Limb (tissue), 2 donors: ENCODE measurements at regions not wholly inside any gene's neighbourhood (a gene's known extent, or its start where the extent isn't known, plus 50 kb on each side); places are given as distances from the start of the nearest gene placed in this dataset.
A peak's percentile ranks its signal among the peaks of the same experiment; 100 is the strongest.

Experiments used
- DNase-seq, 2 donors: peaks; one replicate each; pipeline ENCODE4 v3.0.0-alpha.2; 2016; ENCODE audit errors: extremely low spot score in 2 of 2

GRCh38 chr3:178419071-178419470, 117.2 kb upstream of the KCNMB2 start:
- DNase-seq: no peak

DNA sequence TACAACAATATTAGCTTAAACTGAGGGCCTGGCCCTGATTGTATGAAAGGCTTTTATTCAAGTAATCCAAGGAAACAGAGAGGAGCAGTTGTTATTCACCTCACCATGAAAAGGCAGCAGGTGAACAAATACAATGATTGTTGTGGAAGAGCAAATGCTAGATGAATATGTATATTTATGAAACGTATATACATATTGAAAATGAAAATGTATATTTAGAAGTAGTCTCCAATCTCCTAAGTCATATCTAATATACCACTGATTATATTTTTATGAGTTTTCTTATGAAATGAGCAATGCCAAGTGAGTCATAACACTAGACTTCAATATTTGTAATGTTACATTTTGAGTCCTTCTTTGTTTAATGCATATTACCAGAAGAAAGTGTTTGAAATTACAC, 116.2 kb upstream of the KCNMB2 start:
- DNase-seq: no peak

DNA sequence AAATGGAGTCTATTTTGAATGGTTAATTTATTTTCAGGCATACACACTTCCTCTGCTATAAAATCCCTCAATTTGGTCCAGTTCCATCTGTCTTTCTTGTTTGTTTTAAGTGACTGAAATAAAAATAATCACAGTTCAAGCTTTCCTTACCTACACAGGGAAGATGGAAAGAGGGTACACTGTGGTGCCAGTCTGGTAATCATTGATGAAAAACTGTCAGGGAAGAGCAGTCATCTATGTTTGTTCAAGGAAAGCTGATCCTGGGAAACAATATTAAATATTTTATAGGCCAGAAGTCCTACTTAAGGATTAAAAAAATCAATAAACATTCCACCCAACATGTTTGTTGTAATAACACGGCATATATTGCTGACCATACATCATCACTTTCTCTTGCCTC, 115.2 kb upstream of the KCNMB2 start:
- no peak for DNase-seq

DNA sequence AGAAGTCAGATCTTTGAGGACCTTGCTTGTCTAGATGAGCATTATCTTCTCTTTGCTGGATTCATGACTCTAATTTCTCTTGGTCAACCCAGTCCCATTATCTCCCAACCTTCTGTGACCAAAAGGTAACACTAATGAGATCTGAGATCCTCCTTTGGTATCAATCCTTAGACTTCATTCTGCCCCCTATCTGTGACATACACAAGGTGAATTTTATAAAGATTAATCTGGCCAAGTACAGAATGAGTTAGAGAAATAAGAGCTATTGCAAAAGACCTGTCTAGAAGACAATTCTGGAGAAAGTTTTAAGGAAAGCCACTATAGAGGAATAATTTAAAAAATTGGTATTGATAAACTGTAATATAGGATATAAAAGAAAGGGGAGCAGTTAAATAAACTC, 113.8 kb upstream of the KCNMB2 start:
- DNase-seq: no peak

DNA sequence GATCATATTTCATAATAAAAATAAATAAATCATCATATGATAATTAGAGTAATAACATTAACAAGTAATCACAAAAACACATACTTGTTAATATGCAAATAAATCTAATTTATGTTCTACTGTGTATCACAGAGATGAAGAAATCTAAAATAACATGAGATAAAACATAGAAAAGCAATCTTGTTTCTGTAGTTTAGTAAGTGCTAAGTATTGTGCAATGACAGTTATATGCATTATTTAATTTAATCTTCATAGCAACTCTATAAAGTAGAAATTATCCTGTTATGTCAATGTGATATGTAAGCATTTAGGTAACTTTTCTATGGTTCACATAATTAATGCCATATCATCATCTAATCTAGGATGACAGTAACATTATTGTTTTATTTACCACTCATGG, 108.2 kb upstream of the KCNMB2 start:
- DNase-seq: no peak

- DNase-seq: peak in 1 of 2 donors; percentile 62
These were observed 101.9 kb upstream of the KCNMB2 start for GRCh38 chr3:178434206-178434805.

- DNase-seq: no peak
These were observed 100.7 kb upstream of the KCNMB2 start for GRCh38 chr3:178435575-178435974.

DNA sequence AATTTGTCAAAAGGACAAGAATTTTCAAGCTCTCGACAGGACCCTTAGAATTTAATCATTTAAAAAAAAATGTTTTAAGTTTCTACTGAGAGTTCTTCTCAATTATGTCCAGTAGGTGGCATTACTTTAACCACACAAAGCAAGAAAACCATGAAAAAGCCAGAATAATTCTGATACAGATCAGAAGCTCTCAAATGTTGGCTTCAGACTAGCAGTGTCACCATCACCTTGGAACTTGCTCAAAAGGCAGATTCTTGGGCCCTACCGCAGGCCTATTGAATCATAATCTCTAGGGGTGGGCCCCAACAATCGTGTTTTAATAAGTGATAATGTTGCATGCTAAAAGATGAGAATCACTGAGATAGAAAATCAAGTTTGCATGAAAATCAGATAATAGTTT, 99.5 kb upstream of the KCNMB2 start:
- peak in 1 of 2 donors; percentile 66 for DNase-seq

DNA sequence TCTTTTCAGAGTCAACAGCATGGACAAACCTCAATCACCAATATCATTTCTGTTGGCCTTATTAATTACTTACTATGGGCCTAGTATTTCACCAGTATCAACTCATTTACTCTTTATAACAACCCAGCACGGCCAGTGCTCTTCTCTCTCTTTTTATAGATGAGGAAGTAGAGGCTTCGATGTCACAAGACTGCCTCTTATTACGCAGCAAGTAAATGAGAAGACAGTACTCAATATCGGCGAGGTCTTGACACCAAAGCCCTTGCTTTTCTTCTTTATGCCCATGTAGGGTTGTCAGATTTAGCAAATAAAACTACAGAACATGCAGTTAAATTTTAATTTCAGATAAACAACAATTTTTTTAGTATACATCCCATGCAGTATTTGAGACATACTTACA, 99.0 kb upstream of the KCNMB2 start:
- no peak for DNase-seq

DNA sequence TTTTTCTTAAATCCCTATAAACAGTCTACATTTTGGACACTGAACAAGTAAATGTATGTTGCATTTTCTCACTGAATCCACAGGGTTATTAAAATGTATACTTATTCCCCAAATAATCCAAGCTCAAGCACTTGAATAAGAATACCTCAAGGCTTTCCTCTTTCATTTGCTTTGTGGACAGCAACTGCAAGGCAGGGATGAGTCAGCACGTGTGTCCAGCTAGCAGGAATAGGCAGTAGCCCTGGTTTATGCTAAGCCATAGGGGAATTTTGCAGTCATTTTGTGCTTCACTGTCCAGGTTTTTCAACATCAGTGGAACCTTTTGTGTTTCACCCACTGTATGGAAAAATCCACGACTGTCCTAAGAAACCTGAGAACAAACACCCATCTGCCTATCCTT, 96.7 kb upstream of the KCNMB2 start:
- peak in 1 of 2 donors; percentile 19 for DNase-seq

DNA sequence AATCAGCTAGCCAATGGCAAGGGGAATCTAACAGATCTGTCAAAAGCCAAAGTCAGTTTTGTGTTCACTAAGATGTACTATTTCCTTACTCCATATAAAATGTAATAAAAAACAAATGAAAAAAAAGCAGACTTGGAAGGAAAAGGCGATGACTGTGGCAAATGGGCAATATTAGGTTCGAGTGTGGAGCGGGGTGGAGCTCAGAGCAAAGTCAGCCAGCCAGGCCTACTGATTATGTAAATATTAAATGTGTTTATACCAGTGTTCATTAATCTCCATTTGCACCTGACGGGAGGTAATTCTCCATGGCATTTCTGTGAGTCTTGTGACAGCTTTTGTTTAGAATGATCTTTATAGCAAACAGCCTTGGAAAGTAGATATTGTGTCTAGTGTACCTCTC, 96.2 kb upstream of the KCNMB2 start:
- DNase-seq: no peak

DNA sequence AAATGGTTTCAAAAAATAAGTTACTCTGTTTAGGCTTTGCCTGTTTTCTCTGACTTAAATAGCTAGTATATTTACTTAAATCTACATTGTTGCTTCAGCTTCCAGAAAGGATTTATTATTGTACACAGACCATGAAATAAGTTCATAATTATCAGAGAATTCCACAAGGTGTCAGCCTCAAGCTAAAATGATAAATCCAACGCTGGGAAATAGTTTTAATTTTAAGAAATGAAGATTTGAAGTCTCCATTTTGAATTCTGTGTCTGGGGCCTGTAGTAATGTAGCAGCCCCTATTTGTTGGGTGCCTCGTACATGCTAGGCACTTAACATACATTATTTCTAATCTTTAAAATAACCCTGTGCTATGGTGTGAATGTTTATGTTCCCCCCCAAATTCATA, 92.6 kb upstream of the KCNMB2 start:
- DNase-seq: peak in 1 of 2 donors; percentile 17

- DNase-seq: no peak
These were observed 91.1 kb upstream of the KCNMB2 start for GRCh38 chr3:178445139-178445538.

- DNase-seq: peak in 1 of 2 donors; percentile 16
These were observed 90.2 kb upstream of the KCNMB2 start for GRCh38 chr3:178446059-178446458.

- no peak for DNase-seq
These were observed 85.8 kb upstream of the KCNMB2 start for GRCh38 chr3:178450476-178450875.

- no peak for DNase-seq
These were observed 84.4 kb upstream of the KCNMB2 start for GRCh38 chr3:178451799-178452198.

- peak; percentile 43 to 64 for DNase-seq
These were observed 81.5 kb upstream of the KCNMB2 start for GRCh38 chr3:178454726-178455125.

GRCh38 chr3:178455226-178455625, 81.0 kb upstream of the KCNMB2 start:
- peak in 1 of 2 donors; percentile 56 for DNase-seq

DNA sequence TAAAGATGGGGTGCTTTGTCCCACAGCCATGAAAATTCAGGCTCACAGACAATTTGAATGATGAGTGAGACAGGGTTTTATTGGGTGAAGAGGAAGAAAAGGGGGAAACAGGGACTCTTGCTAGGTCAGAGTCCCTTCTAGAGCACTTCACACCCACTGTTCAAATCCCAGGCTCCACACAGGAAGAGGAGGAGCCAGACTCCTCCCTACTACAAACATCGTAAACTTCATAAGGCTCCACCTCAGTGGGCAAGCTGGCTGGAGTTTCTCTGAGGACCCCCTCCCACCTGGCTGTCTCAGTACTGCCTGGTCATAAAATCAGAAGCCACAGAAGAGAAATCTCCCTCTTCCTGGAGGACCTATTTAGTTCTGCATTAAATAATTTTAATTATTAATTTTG, 80.3 kb upstream of the KCNMB2 start:
- no peak for DNase-seq

DNA sequence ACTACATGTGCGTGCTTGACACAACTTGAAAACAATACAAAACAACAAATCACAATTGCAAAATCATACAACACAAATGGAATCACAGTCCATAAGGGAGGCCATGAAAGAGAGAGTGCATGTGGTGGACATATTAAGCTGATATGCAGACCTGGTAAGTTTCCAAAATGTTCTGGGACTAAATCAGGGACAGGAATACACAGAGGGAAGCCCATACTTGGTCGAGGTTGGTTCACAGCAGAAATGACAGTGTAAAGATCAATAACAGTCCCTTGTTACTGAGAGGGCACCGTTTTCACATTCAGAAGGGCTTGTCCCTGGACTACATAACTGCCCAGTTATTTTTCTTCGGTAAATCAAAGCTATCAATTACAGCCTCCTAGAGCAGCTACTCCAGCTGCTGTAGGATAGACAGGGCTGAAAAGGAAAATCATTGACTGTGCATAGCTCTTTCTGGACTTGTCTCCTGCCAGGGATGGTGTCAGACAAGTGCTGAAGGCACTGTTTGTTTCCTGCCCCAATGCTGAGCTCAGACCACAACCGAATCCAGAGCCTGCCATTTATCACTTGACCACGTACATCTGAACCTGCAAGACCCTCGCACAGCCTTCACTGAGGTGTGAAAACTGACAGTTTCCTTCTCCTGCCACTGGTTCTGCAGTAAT, 79.5 kb upstream of the KCNMB2 start:
- DNase-seq: peak in 1 of 2 donors; percentile 43

- DNase-seq: no peak
These were observed 78.7 kb upstream of the KCNMB2 start for GRCh38 chr3:178457511-178457910.

DNA sequence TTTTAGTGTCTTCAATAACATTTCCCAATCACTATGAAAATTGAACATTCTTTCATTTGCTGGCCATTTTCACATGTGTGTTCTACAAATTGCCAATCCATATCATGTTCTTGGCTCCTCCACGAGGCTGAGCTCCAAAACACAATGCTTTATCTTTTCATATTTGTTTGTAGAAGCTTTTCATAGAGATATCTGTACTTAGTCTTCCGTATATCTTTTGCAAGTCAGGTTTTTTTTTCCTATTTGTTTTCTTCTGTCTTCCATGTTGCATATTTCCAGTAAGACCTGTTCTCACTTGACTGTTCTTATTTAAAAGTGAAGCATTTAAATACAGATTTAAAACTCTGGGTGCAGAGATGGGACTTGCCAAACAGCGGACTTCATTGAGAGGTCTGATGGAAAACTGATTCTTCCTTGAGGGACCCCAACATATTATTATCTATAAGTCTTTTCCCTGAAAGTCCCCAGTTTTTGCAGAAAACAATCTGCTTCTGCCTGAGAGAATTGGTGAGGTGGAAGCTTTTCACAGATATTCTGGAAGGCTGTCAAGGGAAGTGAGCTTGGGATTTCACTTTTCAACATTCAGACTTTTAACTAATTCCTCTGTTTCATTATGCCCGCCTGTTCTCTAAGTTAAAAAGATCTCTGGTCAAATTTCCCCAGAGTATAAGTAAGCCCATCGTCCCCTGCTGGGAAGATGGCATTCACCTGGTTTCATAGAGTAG, 77.8 kb upstream of the KCNMB2 start:
- DNase-seq: no peak

- no peak for DNase-seq
These were observed 77.2 kb upstream of the KCNMB2 start for GRCh38 chr3:178459038-178459410.
